ENCODE measurements at regions not wholly inside any gene's neighbourhood (a gene's known extent, or its start where the extent isn't known, plus 50 kb on each side); places are given as distances from the start of the nearest gene placed in this dataset.

DNA sequence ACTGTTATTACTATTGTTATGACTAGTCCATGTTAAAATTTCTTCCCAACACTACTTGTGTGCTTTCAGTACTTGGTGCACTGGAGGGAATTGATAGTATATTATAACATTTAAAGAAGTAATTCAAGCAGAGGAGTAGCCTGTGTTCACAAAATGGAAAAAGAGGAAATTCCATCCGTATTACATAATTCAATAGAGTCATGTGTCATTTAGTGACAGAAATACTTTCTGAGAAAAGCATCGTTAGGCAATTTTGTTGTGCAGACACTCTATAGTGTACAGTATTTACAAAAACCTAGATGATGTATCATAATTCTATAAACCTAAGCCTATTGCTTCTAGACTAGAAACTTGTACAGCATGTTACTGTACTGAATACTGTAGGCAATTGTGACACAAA lies 78.3 kb upstream of the PCSK5 start:
- TF ChIP-seq, protein P1, sequence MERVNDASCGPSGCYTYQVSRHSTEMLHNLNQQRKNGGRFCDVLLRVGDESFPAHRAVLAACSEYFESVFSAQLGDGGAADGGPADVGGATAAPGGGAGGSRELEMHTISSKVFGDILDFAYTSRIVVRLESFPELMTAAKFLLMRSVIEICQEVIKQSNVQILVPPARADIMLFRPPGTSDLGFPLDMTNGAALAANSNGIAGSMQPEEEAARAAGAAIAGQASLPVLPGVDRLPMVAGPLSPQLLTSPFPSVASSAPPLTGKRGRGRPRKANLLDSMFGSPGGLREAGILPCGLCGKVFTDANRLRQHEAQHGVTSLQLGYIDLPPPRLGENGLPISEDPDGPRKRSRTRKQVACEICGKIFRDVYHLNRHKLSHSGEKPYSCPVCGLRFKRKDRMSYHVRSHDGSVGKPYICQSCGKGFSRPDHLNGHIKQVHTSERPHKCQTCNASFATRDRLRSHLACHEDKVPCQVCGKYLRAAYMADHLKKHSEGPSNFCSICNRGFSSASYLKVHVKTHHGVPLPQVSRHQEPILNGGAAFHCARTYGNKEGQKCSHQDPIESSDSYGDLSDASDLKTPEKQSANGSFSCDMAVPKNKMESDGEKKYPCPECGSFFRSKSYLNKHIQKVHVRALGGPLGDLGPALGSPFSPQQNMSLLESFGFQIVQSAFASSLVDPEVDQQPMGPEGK (CRISPR knock-in tag; IDR thresholded peaks at IDR 0.05; ENCODE audit: borderline replicate concordance): no peak
- no peak for TF ChIP-seq ZFP3 (CRISPR knock-in tag; IDR thresholded peaks at IDR 0.05)
- TF ChIP-seq BACH2 (CRISPR knock-in tag; IDR thresholded peaks at IDR 0.05; ENCODE audit: borderline replicate concordance): no peak
- no peak for TF ChIP-seq CSDC2 (CRISPR knock-in tag; IDR thresholded peaks at IDR 0.05)
- TF ChIP-seq ZFP30 (CRISPR knock-in tag; IDR thresholded peaks at IDR 0.05): no peak
- no peak for TF ChIP-seq PPARA (CRISPR knock-in tag; IDR thresholded peaks at IDR 0.05; ENCODE audit: borderline replicate concordance)
- TF ChIP-seq, protein P2, sequence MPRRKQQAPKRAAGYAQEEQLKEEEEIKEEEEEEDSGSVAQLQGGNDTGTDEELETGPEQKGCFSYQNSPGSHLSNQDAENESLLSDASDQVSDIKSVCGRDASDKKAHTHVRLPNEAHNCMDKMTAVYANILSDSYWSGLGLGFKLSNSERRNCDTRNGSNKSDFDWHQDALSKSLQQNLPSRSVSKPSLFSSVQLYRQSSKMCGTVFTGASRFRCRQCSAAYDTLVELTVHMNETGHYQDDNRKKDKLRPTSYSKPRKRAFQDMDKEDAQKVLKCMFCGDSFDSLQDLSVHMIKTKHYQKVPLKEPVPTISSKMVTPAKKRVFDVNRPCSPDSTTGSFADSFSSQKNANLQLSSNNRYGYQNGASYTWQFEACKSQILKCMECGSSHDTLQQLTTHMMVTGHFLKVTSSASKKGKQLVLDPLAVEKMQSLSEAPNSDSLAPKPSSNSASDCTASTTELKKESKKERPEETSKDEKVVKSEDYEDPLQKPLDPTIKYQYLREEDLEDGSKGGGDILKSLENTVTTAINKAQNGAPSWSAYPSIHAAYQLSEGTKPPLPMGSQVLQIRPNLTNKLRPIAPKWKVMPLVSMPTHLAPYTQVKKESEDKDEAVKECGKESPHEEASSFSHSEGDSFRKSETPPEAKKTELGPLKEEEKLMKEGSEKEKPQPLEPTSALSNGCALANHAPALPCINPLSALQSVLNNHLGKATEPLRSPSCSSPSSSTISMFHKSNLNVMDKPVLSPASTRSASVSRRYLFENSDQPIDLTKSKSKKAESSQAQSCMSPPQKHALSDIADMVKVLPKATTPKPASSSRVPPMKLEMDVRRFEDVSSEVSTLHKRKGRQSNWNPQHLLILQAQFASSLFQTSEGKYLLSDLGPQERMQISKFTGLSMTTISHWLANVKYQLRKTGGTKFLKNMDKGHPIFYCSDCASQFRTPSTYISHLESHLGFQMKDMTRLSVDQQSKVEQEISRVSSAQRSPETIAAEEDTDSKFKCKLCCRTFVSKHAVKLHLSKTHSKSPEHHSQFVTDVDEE (CRISPR knock-in tag; IDR thresholded peaks at IDR 0.05): no peak
- no peak for TF ChIP-seq OSR1 (CRISPR knock-in tag; IDR thresholded peaks at IDR 0.05)
- no peak for TF ChIP-seq RARB (CRISPR knock-in tag; IDR thresholded peaks at IDR 0.05)
- TF ChIP-seq, protein P3, sequence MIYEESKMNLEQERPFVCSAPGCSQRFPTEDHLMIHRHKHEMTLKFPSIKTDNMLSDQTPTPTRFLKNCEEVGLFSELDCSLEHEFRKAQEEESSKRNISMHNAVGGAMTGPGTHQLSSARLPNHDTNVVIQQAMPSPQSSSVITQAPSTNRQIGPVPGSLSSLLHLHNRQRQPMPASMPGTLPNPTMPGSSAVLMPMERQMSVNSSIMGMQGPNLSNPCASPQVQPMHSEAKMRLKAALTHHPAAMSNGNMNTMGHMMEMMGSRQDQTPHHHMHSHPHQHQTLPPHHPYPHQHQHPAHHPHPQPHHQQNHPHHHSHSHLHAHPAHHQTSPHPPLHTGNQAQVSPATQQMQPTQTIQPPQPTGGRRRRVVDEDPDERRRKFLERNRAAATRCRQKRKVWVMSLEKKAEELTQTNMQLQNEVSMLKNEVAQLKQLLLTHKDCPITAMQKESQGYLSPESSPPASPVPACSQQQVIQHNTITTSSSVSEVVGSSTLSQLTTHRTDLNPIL (CRISPR knock-in tag; IDR thresholded peaks at IDR 0.05; ENCODE audit: low read depth): no peak
- TF ChIP-seq, protein P4, sequence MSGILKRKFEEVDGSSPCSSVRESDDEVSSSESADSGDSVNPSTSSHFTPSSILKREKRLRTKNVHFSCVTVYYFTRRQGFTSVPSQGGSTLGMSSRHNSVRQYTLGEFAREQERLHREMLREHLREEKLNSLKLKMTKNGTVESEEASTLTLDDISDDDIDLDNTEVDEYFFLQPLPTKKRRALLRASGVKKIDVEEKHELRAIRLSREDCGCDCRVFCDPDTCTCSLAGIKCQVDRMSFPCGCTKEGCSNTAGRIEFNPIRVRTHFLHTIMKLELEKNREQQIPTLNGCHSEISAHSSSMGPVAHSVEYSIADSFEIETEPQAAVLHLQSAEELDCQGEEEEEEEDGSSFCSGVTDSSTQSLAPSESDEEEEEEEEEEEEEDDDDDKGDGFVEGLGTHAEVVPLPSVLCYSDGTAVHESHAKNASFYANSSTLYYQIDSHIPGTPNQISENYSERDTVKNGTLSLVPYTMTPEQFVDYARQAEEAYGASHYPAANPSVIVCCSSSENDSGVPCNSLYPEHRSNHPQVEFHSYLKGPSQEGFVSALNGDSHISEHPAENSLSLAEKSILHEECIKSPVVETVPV (CRISPR knock-in tag; IDR thresholded peaks at IDR 0.05): no peak

All from SK-N-SH treated with all-trans-retinoic acid at 6 μM for 48 hours (cell line).